Smooth muscle cell (in vitro differentiated cells): ENCODE measurements at regions not wholly inside any gene's neighbourhood (a gene's known extent, or its start where the extent isn't known, plus 50 kb on each side); places are given as distances from the start of the nearest gene placed in this dataset.
A peak's percentile ranks its signal among the peaks of the same experiment; 100 is the strongest.

ENCODE experiments used
- DNase-seq: peaks from one replicate; lab custom pipeline; 2025; ENCODE audit not compliant: unreplicated experiment; lab: John Stamatoyannopoulos, UW
- H2AFZ ChIP-seq: fragments of 200-600 bp; sonication (generic); 2 replicates; pipeline ENCODE4 v1.6.0; 2016; ENCODE audit warnings: antibody characterized with exemption, low read depth, mild to moderate bottlenecking
- H3F3A ChIP-seq: fragments of 200-600 bp; sonication (generic); 2 replicates; pipeline ENCODE4 v1.6.0; 2017; ENCODE audit warnings: antibody characterized with exemption, low read depth
- H3K27ac ChIP-seq: fragments of 200-600 bp; sonication (generic); 2 replicates; pipeline ENCODE4 v1.5.1; 2016; ENCODE audit warnings: low read depth, mild to moderate bottlenecking
- H3K27me3 ChIP-seq: fragments of 200-600 bp; sonication (generic); 2 replicates; pipeline ENCODE4 v1.6.1; 2016; ENCODE audit warnings: low read depth, mild to moderate bottlenecking
- H3K36me3 ChIP-seq: fragments of 200-600 bp; sonication (generic); 2 replicates; pipeline ENCODE4 v1.5.1; 2016; ENCODE audit warnings: low read depth
- H3K4me1 ChIP-seq: fragments of 200-600 bp; sonication (generic); 2 replicates; pipeline ENCODE4 v1.5.1; 2016; ENCODE audit warnings: low read depth
- H3K4me2 ChIP-seq: fragments of 200-600 bp; sonication (generic); 2 replicates; pipeline ENCODE4 v1.6.0; 2016; ENCODE audit warnings: mild to moderate bottlenecking
- H3K4me3 ChIP-seq: fragments of 200-600 bp; sonication (generic); 2 replicates; pipeline ENCODE4 v1.5.1; 2016; ENCODE audit warnings: mild to moderate bottlenecking
- H3K79me2 ChIP-seq: fragments of 200-600 bp; sonication (generic); 2 replicates; pipeline ENCODE4 v1.6.0; 2016; ENCODE audit warnings: low read depth, mild to moderate bottlenecking
- H3K9ac ChIP-seq: fragments of 200-600 bp; sonication (generic); 2 replicates; pipeline ENCODE4 v1.6.0; 2016; ENCODE audit warnings: low read depth
- H3K9me3 ChIP-seq: fragments of 200-600 bp; sonication (generic); replicated peaks from 2 replicates; pipeline ENCODE4 v1.5.1; 2016; ENCODE audit warnings: low read depth
- H4K20me1 ChIP-seq: fragments of 200-600 bp; sonication (generic); 2 replicates; pipeline ENCODE4 v1.6.0; 2016; ENCODE audit warnings: low read depth
- WGBS: methylation state at CpG from one replicate; pipeline ENCODE4 v1.1.7; 2016; ENCODE audit warnings: low lambda C conversion rate; 5-methylcytosine and 5-hydroxymethylcytosine counted together
- TF ChIP-seq, protein P1 (sequence below): fragments of 200-600 bp; sonication (generic); IDR thresholded peaks from 2 replicates; pipeline ENCODE4 v1.5.1; 2017; ENCODE audit warnings: borderline replicate concordance, mild to moderate bottlenecking, antibody characterized with exemption; ENCODE audit not compliant: insufficient read depth, poor library complexity, severe bottlenecking

DNA sequence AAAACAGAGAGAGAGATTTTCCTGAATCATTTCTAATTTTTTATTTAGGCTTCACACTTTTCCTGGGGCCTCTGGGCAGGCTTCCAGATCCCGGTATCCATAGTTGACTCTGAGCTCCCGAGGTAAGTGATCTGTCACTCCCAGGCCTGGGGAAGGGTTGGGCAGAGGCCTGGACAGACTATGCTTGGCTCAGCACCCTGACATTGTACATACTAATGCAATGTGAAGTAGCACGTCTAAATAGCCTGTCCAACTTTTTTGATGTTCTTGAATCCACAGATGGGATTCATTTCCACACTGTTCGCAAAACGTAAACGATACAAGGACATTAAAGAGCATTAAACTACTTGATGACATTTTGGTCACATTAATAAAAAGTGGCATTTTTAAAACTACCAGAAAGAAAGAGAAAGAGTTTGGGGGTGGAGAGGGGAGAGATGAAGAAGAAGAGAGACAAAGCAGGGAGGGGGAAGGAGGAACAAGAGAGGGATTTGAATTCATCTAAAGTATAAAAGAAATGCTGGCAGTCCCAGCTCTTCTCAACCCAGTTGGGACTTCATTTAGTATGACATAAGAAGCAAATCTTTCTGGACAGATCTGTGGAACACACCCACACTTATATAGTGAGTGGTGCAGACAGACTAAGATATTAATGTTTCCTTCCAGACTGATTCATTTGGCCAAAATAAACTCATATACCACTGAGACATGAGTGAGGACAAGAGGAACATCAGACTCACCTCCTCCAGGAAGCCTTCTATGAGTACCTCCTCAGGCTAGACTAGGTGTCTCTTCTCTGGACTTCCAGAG is 514.2 kb downstream of the SOX6 start:
- 58% methylated on average over 6 of the region's 6 CpGs for WGBS

DNA sequence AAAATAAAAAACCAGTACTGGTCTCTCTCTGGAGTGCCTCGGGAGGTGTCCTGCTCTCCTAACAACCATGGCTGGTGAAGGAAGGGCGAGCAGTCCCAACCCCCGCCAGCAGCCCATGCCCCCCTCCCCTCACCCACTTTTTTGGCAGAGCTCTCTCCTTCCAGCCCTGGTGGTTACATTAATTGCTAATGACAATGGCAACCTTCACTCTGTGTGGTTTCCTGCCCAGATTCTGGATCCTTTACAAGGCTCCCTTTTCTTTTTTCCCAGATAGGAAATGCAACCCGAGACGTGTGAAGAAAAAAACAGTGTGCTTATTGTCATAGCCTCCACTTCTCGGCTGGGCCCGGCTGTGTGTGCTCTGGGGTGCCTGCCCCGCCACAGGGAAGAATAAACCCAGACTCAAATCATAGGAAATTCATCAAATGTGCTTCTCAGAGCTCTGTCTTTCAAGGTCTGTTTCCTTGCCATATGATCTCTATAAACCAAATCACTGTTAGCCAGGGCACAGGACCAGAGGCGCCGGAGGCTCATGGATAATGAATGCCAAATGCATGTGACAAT is 513.0 kb downstream of the SOX6 start:
- TF ChIP-seq, protein P1, sequence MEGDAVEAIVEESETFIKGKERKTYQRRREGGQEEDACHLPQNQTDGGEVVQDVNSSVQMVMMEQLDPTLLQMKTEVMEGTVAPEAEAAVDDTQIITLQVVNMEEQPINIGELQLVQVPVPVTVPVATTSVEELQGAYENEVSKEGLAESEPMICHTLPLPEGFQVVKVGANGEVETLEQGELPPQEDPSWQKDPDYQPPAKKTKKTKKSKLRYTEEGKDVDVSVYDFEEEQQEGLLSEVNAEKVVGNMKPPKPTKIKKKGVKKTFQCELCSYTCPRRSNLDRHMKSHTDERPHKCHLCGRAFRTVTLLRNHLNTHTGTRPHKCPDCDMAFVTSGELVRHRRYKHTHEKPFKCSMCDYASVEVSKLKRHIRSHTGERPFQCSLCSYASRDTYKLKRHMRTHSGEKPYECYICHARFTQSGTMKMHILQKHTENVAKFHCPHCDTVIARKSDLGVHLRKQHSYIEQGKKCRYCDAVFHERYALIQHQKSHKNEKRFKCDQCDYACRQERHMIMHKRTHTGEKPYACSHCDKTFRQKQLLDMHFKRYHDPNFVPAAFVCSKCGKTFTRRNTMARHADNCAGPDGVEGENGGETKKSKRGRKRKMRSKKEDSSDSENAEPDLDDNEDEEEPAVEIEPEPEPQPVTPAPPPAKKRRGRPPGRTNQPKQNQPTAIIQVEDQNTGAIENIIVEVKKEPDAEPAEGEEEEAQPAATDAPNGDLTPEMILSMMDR, result no peak
- no peak overlapping the region for H3K27ac ChIP-seq
- H3K4me3 ChIP-seq, result no peak overlapping the region
- H3K27me3 ChIP-seq, result no peaks in the 10 kb centered on the region
- H3K4me1 ChIP-seq, result peaks cover 53% of the 10 kb centered on the region
- no peaks in the 10 kb centered on the region for H3K36me3 ChIP-seq
- whole genome bisulfite sequencing, result 34% methylated on average over 10 of the region's 10 CpGs
- H3K4me2 ChIP-seq, result no peak overlapping the region
- DNase-seq, result no peak
- no peaks in the 10 kb centered on the region for H3K9me3 ChIP-seq
- H2AFZ ChIP-seq, result peak overlapping the region; percentile 67
- H3F3A ChIP-seq, result no peaks in the 10 kb centered on the region
- no peak overlapping the region for H3K9ac ChIP-seq
- no peaks in the 10 kb centered on the region for H4K20me1 ChIP-seq
- no peaks in the 10 kb centered on the region for H3K79me2 ChIP-seq

More for the DNA sequence above, 514.2 kb downstream of the SOX6 start:
- TF ChIP-seq, protein P1, result no peak
- H3K9ac ChIP-seq, result no peak overlapping the region
- DNase-seq, result no peak
- peak overlapping the region; percentile 7 for H3K27ac ChIP-seq
- no peaks in the 10 kb centered on the region for H3K79me2 ChIP-seq
- peak overlapping the region; percentile 51 for H2AFZ ChIP-seq
- no peak overlapping the region for H3K4me3 ChIP-seq
- H3K4me2 ChIP-seq, result no peak overlapping the region
- H4K20me1 ChIP-seq, result no peaks in the 10 kb centered on the region
- no peaks in the 10 kb centered on the region for H3F3A ChIP-seq
- no peaks in the 10 kb centered on the region for H3K9me3 ChIP-seq
- H3K36me3 ChIP-seq, result no peaks in the 10 kb centered on the region
- H3K4me1 ChIP-seq, result peaks cover 53% of the 10 kb centered on the region
- H3K27me3 ChIP-seq, result no peaks in the 10 kb centered on the region

DNA sequence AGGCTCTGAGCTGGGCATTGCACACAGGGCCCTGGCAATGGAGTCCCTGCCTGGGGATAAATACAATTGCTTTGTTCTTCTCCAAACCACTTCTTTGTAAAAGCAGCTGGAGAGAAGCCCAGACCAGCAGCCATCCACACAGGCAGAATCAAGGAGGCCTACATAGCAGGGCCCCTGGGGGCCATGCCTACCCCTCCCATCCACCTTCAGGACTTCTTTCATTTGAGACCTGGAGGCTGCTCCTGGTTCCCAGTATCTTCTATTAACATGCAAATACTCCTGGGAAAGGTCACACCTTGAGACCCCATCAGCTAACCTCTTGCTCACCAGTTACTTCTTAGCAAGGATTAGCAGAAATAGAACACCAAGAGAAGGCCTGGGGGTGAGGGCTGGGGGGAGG is 511.1 kb downstream of the SOX6 start:
- Histone ChIP-seq H3K79me2 (no peaks in the 10 kb centered on the region), H3K36me3 (no peaks in the 10 kb centered on the region), H3K9ac (no peak overlapping the region), H2AFZ (peak overlapping the region; percentile 31), H4K20me1 (no peaks in the 10 kb centered on the region), H3K4me3 (no peak overlapping the region), H3K4me1 (peaks cover 54% of the 10 kb centered on the region), H3K27me3 (no peaks in the 10 kb centered on the region), H3F3A (peaks cover 5% of the 10 kb centered on the region), H3K4me2 (no peak overlapping the region), H3K9me3 (no peaks in the 10 kb centered on the region), H3K27ac (peak overlapping the region; percentile 46)
- TF ChIP-seq, protein P1, result no peak
- DNase-seq, result no peak
